ENCODE measurements at regions not wholly inside any gene's neighbourhood (a gene's known extent, or its start where the extent isn't known, plus 50 kb on each side); places are given as distances from the start of the nearest gene placed in this dataset.
"Not testable (repeated sequence)": the region's sequence is repeated elsewhere in the genome, so short reads cannot be mapped to it uniquely, and the experiment has no call there.

- no peak for DNase-seq
Measured at GRCh38 chr12:65656156-65656882, 168.0 kb upstream of the HMGA2 start.

GRCh38 chr12:65656891-65657351 is 167.4 kb upstream of the HMGA2 start:
- DNase-seq: peak; percentile 80

GRCh38 chr12:65657635-65658034 is 166.6 kb upstream of the HMGA2 start:
- no peak for DNase-seq

- no peak for DNase-seq
Measured at GRCh38 chr12:65658360-65658759, 165.9 kb upstream of the HMGA2 start.

GRCh38 chr12:65659681-65660080 is 164.6 kb upstream of the HMGA2 start:
- no peak for DNase-seq

GRCh38 chr12:65660096-65660495 is 164.2 kb upstream of the HMGA2 start:
- DNase-seq: no peak

- DNase-seq: no peak
Measured at GRCh38 chr12:65660836-65661235, 163.4 kb upstream of the HMGA2 start.

GRCh38 chr12:65662590-65662989 is 161.7 kb upstream of the HMGA2 start:
- DNase-seq: no peak

GRCh38 chr12:65663097-65663496 is 161.2 kb upstream of the HMGA2 start:
- DNase-seq: no peak

- no peak for DNase-seq
Measured at GRCh38 chr12:65663648-65664047, 160.6 kb upstream of the HMGA2 start.

GRCh38 chr12:65664715-65665250 is 159.5 kb upstream of the HMGA2 start:
- DNase-seq: no peak

GRCh38 chr12:65665817-65666216 is 158.5 kb upstream of the HMGA2 start:
- DNase-seq: no peak

GRCh38 chr12:65666876-65667275 is 157.4 kb upstream of the HMGA2 start:
- no peak for DNase-seq

GRCh38 chr12:65667932-65668331 is 156.4 kb upstream of the HMGA2 start:
- DNase-seq: no peak

GRCh38 chr12:65668981-65669695 is 155.1 kb upstream of the HMGA2 start:
- no peak for DNase-seq

- no peak for DNase-seq
Measured at GRCh38 chr12:65670775-65671174, 153.5 kb upstream of the HMGA2 start.

- DNase-seq: no peak
Measured at GRCh38 chr12:65672441-65672840, 151.8 kb upstream of the HMGA2 start.

GRCh38 chr12:65673156-65673690 is 151.1 kb upstream of the HMGA2 start:
- DNase-seq: no peak

GRCh38 chr12:65673732-65674131 is 150.6 kb upstream of the HMGA2 start:
- no peak for DNase-seq

GRCh38 chr12:65675141-65675621 is 149.1 kb upstream of the HMGA2 start:
- DNase-seq: no peak

GRCh38 chr12:65678172-65678571 is 146.1 kb upstream of the HMGA2 start:
- not testable (repeated sequence) for DNase-seq

GRCh38 chr12:65681226-65681625 is 143.1 kb upstream of the HMGA2 start:
- no peak for DNase-seq

- no peak for DNase-seq
Measured at GRCh38 chr12:65682112-65682511, 142.2 kb upstream of the HMGA2 start.

GRCh38 chr12:65684906-65685305 is 139.4 kb upstream of the HMGA2 start:
- DNase-seq: no peak
